ENCODE measurements at regions not wholly inside any gene's neighbourhood (a gene's known extent, or its start where the extent isn't known, plus 50 kb on each side); places are given as distances from the start of the nearest gene placed in this dataset.

DNA sequence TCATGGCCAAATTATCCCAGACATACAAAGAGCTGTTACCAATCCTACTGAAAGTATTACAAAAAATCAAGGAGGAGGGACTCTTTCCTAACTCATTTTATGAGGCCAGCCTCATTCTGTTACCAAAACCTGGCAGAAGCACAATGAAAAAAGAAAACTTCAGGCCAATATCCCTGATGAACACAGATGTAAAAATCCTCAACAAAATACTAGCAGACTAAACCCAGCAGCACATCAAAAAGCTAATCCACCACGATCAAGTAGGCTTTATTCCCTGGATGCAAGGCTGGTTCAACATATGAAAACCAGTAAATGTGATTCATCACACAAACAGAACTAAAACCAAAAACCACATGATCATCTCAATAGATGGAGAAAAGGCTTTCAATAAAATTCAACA is 109.2 kb downstream of the C6orf118 start:
- in situ Hi-C loops (cut with HindIII; ENCODE audit: low pct_ligation_motif_present, low sequenced_read_pairs), result no loop called here
- Histone ChIP-seq H3K36me3 (replicated peaks) (no peaks in the 10 kb centered on the region), H3K27ac (no peak overlapping the region), H3K4me3 (ENCODE audit: low read depth, low read length) (no peak overlapping the region), H3K27me3 (replicated peaks) (no peaks in the 10 kb centered on the region)
- DNase-seq, result no peak
- TF ChIP-seq, protein P1, sequence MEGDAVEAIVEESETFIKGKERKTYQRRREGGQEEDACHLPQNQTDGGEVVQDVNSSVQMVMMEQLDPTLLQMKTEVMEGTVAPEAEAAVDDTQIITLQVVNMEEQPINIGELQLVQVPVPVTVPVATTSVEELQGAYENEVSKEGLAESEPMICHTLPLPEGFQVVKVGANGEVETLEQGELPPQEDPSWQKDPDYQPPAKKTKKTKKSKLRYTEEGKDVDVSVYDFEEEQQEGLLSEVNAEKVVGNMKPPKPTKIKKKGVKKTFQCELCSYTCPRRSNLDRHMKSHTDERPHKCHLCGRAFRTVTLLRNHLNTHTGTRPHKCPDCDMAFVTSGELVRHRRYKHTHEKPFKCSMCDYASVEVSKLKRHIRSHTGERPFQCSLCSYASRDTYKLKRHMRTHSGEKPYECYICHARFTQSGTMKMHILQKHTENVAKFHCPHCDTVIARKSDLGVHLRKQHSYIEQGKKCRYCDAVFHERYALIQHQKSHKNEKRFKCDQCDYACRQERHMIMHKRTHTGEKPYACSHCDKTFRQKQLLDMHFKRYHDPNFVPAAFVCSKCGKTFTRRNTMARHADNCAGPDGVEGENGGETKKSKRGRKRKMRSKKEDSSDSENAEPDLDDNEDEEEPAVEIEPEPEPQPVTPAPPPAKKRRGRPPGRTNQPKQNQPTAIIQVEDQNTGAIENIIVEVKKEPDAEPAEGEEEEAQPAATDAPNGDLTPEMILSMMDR (IDR thresholded peaks at IDR 0.05; ENCODE audit: low read depth, low read length, missing control alignments), result no peak

DNA sequence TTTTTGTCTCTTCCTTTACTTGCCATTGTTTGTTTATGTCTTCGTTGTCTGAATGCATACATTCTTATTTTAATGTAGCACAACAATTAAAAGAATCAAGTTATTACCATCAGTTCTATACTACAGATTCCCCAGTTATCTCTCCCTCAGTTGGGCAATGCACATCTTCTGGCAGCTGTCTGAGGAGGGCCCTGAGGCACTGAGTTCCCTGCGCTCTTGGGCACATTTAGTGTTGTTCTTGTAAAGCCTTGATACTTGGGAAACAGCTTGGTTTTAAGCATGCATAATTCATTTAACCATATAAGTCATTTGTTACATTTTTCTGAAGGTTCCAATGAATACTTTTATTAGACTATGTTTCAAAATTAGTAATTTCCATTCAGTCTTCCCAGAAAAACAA is 117.9 kb downstream of the C6orf118 start:
- no peaks in the 10 kb centered on the region for H3K36me3 ChIP-seq (replicated peaks)
- TF ChIP-seq, protein P1 (IDR thresholded peaks at IDR 0.05; ENCODE audit: low read depth, low read length, missing control alignments), result no peak
- DNase-seq, result no peak
- no peak overlapping the region for H3K27ac ChIP-seq
- no peaks in the 10 kb centered on the region for H3K27me3 ChIP-seq (replicated peaks)
- H3K4me3 ChIP-seq (ENCODE audit: low read depth, low read length), result no peak overlapping the region
- in situ Hi-C loops (cut with HindIII; ENCODE audit: low pct_ligation_motif_present, low sequenced_read_pairs), result no loop called here

DNA sequence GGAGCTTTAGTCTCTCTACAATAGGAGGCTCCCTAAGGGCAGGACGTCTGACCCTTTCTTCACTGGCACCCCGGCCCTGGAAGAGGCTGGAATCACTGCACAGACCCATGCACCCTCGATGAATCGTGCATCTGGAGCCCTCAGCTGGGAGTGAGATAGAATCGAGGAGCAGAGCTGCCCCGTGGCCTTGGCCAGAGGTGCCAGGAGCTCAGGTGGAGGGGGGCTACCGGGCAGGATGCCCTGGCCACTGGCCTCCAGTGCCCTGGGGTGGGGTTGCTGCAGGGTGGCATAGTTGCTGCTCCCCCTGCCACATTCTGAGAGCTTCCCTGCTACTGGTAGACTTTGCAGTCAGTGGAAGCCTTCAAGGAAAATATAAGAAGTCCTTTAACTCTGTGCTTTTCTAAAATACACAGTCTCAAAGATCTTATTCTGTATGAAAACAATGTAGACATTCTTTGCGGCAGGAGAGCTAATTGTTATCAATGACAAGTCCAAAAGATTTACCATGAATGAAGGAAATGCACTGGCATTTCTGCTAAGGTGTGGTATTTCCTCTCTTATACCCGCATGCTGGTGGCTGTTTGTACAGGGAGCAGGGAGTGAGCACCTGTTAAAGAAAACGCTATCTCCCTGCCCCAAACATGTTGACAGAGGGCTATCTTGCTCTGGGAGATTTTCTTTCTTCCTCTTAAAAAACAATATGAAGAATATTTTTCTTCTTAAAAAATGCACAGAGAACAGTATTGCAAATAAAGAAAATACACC is 122.8 kb downstream of the C6orf118 start:
- Histone ChIP-seq H3K36me3 (replicated peaks) (no peaks in the 10 kb centered on the region), H3K27me3 (replicated peaks) (no peaks in the 10 kb centered on the region), H3K27ac (no peak overlapping the region), H3K4me3 (ENCODE audit: low read depth, low read length) (no peak overlapping the region)
- TF ChIP-seq, protein P1 (IDR thresholded peaks at IDR 0.05; ENCODE audit: low read depth, low read length, missing control alignments), result no peak
- in situ Hi-C loops (cut with HindIII; ENCODE audit: low pct_ligation_motif_present, low sequenced_read_pairs), result no loop called here
- no peak for DNase-seq

DNA sequence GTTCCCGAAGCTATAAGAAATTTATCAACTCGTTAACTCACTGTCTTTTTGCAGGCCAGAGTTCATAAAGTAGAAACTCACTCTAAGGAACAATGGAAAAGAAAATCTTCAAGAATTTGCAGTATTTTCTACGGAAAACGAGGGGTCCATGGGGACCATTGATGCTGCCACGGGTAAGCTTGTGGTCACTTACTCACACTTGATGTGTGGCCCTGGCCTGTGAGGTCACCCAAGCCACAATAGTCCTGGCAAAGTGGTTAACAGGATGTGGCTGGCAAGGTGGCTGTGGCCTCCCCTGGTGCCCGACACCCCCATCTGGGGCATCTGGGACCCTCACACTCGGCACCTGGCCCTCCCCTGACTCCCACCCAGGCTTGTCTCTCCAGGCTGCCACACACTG is 123.4 kb downstream of the C6orf118 start:
- no peaks in the 10 kb centered on the region for H3K27me3 ChIP-seq (replicated peaks)
- in situ Hi-C loops (cut with HindIII; ENCODE audit: low pct_ligation_motif_present, low sequenced_read_pairs), result no loop called here
- H3K27ac ChIP-seq, result no peak overlapping the region
- no peaks in the 10 kb centered on the region for H3K36me3 ChIP-seq (replicated peaks)
- H3K4me3 ChIP-seq (ENCODE audit: low read depth, low read length), result no peak overlapping the region
- TF ChIP-seq, protein P1 (IDR thresholded peaks at IDR 0.05; ENCODE audit: low read depth, low read length, missing control alignments), result no peak
- DNase-seq, result no peak

DNA sequence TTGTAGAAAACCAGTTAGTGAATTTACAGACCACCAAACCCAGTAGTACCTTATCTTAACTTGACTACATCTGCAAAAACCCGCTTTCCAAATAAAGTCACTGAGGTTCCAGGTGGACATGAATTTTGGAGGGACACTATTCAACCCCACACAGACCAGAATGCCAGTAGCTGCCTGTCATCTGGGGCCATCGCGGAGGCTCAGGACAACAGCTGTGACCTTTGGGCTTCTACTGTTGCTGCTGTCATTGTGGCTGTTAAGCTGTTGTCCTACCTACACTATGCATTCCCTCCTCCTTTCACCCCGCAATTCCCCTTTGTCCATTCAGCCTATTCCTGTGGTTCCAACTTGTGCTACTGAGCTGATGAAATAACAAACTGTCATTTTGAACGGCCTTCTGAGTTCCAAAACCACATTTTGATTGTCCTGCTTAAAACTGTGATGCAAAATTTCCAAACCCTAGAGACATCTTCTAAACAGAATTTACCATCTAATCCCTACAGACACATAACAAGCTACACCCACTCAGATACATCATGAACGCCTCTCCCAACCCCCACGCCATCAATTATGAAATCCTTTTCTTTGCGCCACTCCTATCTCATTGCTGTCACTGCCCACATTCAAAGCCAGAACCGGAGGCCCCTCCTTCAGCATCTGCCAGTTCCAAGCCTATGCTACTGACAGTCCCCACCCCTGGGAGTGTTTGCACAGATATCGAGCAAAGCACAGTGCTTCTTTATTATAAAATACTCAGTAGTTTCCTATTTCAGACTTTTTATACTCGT is 125.0 kb downstream of the C6orf118 start:
- Histone ChIP-seq H3K4me3 (ENCODE audit: low read depth, low read length) (no peak overlapping the region), H3K27me3 (replicated peaks) (no peaks in the 10 kb centered on the region), H3K27ac (no peak overlapping the region), H3K36me3 (replicated peaks) (no peaks in the 10 kb centered on the region)
- DNase-seq, result no peak
- TF ChIP-seq, protein P1 (IDR thresholded peaks at IDR 0.05; ENCODE audit: low read depth, low read length, missing control alignments), result no peak
- in situ Hi-C loops (cut with HindIII; ENCODE audit: low pct_ligation_motif_present, low sequenced_read_pairs), result no loop called here

All from brain microvascular endothelial cell (primary cell).